WTC11 (cell line): ENCODE measurements at regions not wholly inside any gene's neighbourhood (a gene's known extent, or its start where the extent isn't known, plus 50 kb on each side); places are given as distances from the start of the nearest gene placed in this dataset.

Experiments
- ATAC-seq: fragments of 200-7000 bp; cut with Tn5 transposase; 2 replicates; pipeline ENCODE4 v1.10.0; 2021; ENCODE audit warnings: mild to moderate bottlenecking, moderate library complexity
- CTCF ChIA-PET: fragments of 300-600 bp; sonication (Branson Sonifier 250); formaldehyde crosslinking; loops from one replicate; lab custom pipeline; 2021; ENCODE audit warnings: antibody characterized with exemption; lab: Charles Lee
- POLR2A ChIA-PET: fragments of 350-600 bp; sonication (Branson Sonifier 250); formaldehyde crosslinking; loops from one replicate; lab custom pipeline; 2021; ENCODE audit warnings: antibody characterized with exemption; lab: Charles Lee
- DNase-seq: peaks from one replicate; pipeline ENCODE4 v3.0.0; 2021; ENCODE audit warnings: low spot score
- H3K27ac Mint-ChIP-seq: 2 replicates; pipeline ENCODE4 v1.8.0; 2021; ENCODE audit warnings: mixed read lengths
- H3K27me3 Mint-ChIP-seq: 2 replicates; pipeline ENCODE4 v1.8.0; 2021; ENCODE audit warnings: low read depth, mild to moderate bottlenecking, moderate library complexity, mixed read lengths
- H3K36me3 Mint-ChIP-seq: 2 replicates; pipeline ENCODE4 v1.8.0; 2021; ENCODE audit warnings: mixed read lengths
- H3K4me1 Mint-ChIP-seq: 2 replicates; pipeline ENCODE4 v1.8.0; 2022; ENCODE audit warnings: mixed read lengths
- H3K4me3 Mint-ChIP-seq: 2 replicates; pipeline ENCODE4 v1.8.0; 2021; ENCODE audit warnings: mild to moderate bottlenecking, moderate library complexity, mixed read lengths
- H3K9me3 Mint-ChIP-seq: 2 replicates; pipeline ENCODE4 v1.8.0; 2021; ENCODE audit warnings: mixed read lengths
- ATF1 ChIP-seq: sonication (generic); formaldehyde crosslinking; IDR thresholded peaks from 2 replicates; pipeline ENCODE4 v1.8.1; 2023; ENCODE audit warnings: mild to moderate bottlenecking, moderate library complexity, missing genetic modification reagents
- HMGXB4 ChIP-seq: sonication (generic); formaldehyde crosslinking; IDR thresholded peaks from 2 replicates; pipeline ENCODE4 v1.8.1; 2023; ENCODE audit warnings: mild to moderate bottlenecking, moderate library complexity, missing genetic modification reagents
- IRF2 ChIP-seq: sonication (generic); formaldehyde crosslinking; IDR thresholded peaks from 2 replicates; pipeline ENCODE4 v1.8.0; 2022; ENCODE audit warnings: low read depth, missing genetic modification reagents, borderline replicate concordance
- MYBL2 ChIP-seq: sonication (generic); formaldehyde crosslinking; IDR thresholded peaks from 2 replicates; pipeline ENCODE4 v1.8.1; 2023; ENCODE audit warnings: mild to moderate bottlenecking, moderate library complexity, missing genetic modification reagents
- NFATC4 ChIP-seq: fragments of 250-450 bp; sonication (Bioruptor Pico); IDR thresholded peaks from 2 replicates; pipeline ENCODE4 v1.9.0; 2021; ENCODE audit warnings: mild to moderate bottlenecking
- NFE2L1 ChIP-seq: sonication (generic); formaldehyde crosslinking; IDR thresholded peaks from 2 replicates; pipeline ENCODE4 v1.8.1; 2023; ENCODE audit warnings: missing genetic modification reagents
- NR2C2 ChIP-seq: sonication (generic); formaldehyde crosslinking; IDR thresholded peaks from 2 replicates; pipeline ENCODE4 v1.8.0; 2022; ENCODE audit warnings: mild to moderate bottlenecking, missing genetic modification reagents
- SP1 ChIP-seq: sonication (generic); formaldehyde crosslinking; conservative IDR thresholded peaks from 2 replicates; pipeline ENCODE4 v1.8.1; 2022; ENCODE audit warnings: missing genetic modification reagents
- TCF7 ChIP-seq: sonication (generic); formaldehyde crosslinking; IDR thresholded peaks from 2 replicates; pipeline ENCODE4 v1.8.0; 2022; ENCODE audit warnings: mild to moderate bottlenecking, low read depth, missing genetic modification reagents, moderate library complexity
- ZNF396 ChIP-seq: fragments of 250-450 bp; sonication (Bioruptor Pico); IDR thresholded peaks from 2 replicates; pipeline ENCODE4 v1.8.0; 2021; ENCODE audit warnings: mild to moderate bottlenecking, moderate library complexity, borderline replicate concordance
- TF ChIP-seq, protein P1 (sequence below): sonication (generic); formaldehyde crosslinking; IDR thresholded peaks from 2 replicates; pipeline ENCODE4 v1.8.0; 2022; ENCODE audit warnings: mild to moderate bottlenecking, missing genetic modification reagents
- TF ChIP-seq, protein P2 (sequence below): fragments of 200-600 bp; IDR thresholded peaks from 2 replicates; pipeline ENCODE4 v1.8.0; 2022; ENCODE audit warnings: antibody characterized with exemption
- TF ChIP-seq, protein P3 (sequence below): sonication (generic); formaldehyde crosslinking; IDR thresholded peaks from 2 replicates; pipeline ENCODE4 v1.8.0; 2022; ENCODE audit warnings: mild to moderate bottlenecking, missing genetic modification reagents

DNA sequence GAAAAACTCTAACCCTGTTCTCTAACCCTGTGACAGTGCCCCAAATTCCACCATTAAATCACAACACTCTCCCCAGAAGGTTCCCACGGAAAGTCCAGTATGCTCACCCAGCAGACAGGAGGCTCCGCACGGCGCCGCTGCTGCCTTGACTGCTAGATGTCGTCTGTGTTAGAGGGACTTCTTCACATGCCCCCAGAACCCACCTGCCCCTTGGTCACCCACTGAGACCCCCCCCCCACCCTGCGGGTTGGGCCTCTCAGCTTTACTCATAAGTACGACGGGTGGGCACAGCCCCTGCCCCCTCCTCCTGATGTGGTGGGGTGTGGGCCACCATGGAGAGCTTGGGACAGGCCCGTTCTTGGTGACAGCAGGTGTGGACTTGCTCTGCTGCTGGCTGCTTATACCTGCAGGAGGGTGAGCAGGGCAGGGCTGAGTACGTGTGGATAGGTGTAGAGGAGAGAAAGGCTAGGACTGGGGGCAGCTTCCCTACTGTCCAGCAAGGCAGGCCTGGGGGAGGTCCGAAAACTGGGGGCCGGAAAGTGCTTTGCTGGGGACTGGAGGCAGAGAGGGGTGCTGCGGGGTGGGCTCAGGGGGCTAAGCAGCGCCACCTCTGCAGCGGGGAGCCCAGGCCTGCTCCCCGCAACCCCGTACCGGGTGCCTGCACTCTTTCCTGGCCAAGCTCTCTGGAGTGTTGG lies 57.5 kb upstream of the OLFM1 start:
- peaks cover 7% of the 10 kb centered on the region for H3K9me3 Mint-ChIP-seq
- ATAC-seq (no peak), DNase-seq (no peak)
- TF ChIP-seq, protein P1, sequence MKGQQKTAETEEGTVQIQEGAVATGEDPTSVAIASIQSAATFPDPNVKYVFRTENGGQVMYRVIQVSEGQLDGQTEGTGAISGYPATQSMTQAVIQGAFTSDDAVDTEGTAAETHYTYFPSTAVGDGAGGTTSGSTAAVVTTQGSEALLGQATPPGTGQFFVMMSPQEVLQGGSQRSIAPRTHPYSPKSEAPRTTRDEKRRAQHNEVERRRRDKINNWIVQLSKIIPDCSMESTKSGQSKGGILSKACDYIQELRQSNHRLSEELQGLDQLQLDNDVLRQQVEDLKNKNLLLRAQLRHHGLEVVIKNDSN (CRISPR knock-in tag): no peak
- TF ChIP-seq, protein P2, sequence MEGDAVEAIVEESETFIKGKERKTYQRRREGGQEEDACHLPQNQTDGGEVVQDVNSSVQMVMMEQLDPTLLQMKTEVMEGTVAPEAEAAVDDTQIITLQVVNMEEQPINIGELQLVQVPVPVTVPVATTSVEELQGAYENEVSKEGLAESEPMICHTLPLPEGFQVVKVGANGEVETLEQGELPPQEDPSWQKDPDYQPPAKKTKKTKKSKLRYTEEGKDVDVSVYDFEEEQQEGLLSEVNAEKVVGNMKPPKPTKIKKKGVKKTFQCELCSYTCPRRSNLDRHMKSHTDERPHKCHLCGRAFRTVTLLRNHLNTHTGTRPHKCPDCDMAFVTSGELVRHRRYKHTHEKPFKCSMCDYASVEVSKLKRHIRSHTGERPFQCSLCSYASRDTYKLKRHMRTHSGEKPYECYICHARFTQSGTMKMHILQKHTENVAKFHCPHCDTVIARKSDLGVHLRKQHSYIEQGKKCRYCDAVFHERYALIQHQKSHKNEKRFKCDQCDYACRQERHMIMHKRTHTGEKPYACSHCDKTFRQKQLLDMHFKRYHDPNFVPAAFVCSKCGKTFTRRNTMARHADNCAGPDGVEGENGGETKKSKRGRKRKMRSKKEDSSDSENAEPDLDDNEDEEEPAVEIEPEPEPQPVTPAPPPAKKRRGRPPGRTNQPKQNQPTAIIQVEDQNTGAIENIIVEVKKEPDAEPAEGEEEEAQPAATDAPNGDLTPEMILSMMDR: no peak
- TF ChIP-seq IRF2 (CRISPR knock-in tag): no peak
- H3K4me1 Mint-ChIP-seq: no peaks in the 10 kb centered on the region
- ChIA-PET POLR2A (no interaction called here), CTCF (interaction anchor here (1.1 kb wide), 1 partner anchor 251 kb away, joined by 3 read pairs; no protein-coding TSS in a partner anchor)
- H3K36me3 Mint-ChIP-seq: no peaks in the 10 kb centered on the region
- no peak overlapping the region for H3K4me3 Mint-ChIP-seq
- no peaks in the 10 kb centered on the region; the same call in 1 of the 2 replicates for H3K27me3 Mint-ChIP-seq
- 0 out of 2 replicates have a peak overlapping the region, but pooled peaks have one; percentile 57 for H3K27ac Mint-ChIP-seq

GRCh38 chr9:135030566-135031226 lies 56.8 kb upstream of the OLFM1 start:
- CTCF ChIA-PET: interaction anchor here (1.0 to 1.1 kb wide), 2 partner anchors 48 to 252 kb away, joined by 3 to 4 read pairs; no protein-coding TSS in a partner anchor
- Mint-ChIP-seq H3K36me3 (no peaks in the 10 kb centered on the region), H3K4me3 (no peak overlapping the region)
- POLR2A ChIA-PET: no interaction called here
- TF ChIP-seq NFE2L1 (CRISPR knock-in tag) (no peak), ATF1 (CRISPR knock-in tag) (no peak), NR2C2 (CRISPR knock-in tag) (no peak), TCF7 (CRISPR knock-in tag) (no peak), HMGXB4 (CRISPR knock-in tag) (no peak), NFATC4 (no peak), ZNF396 (CRISPR knock-in tag) (no peak), SP1 (no peak), MYBL2 (CRISPR knock-in tag) (no peak)
- TF ChIP-seq, protein P2: no peak
- TF ChIP-seq, protein P3, sequence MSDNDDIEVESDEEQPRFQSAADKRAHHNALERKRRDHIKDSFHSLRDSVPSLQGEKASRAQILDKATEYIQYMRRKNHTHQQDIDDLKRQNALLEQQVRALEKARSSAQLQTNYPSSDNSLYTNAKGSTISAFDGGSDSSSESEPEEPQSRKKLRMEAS (CRISPR knock-in tag): no peak
- TF ChIP-seq, all 79 proteins: peak for 0
- H3K27me3 Mint-ChIP-seq: no peaks in the 10 kb centered on the region
- H3K4me1 Mint-ChIP-seq: no peaks in the 10 kb centered on the region
- H3K9me3 Mint-ChIP-seq: 0 out of 2 replicates have a peak, but pooled peaks cover under 1% of the 10 kb centered on the region
- no peak for DNase-seq
- no peak overlapping the region for H3K27ac Mint-ChIP-seq
- no peak for ATAC-seq
